ENCODE measurements at regions not wholly inside any gene's neighbourhood (a gene's known extent, or its start where the extent isn't known, plus 50 kb on each side); places are given as distances from the start of the nearest gene placed in this dataset.

GRCh38 chr10:78388331-78389050 lies 354.8 kb downstream of the RPS24 start:
- no peaks in the 10 kb centered on the region for H3K36me3 ChIP-seq (ENCODE audit: control insufficient read depth, insufficient read depth, low read length)
- no peak overlapping the region for H3K4me2 ChIP-seq (ENCODE audit: extremely low read depth, insufficient read depth, low read length)
- no peak overlapping the region for H3K27ac ChIP-seq (ENCODE audit: insufficient read depth, low read length)
- H3K4me1 ChIP-seq (ENCODE audit: control insufficient read depth, extremely low read depth, insufficient read depth, low read length): no peaks in the 10 kb centered on the region
- no peaks in the 10 kb centered on the region for H4K20me1 ChIP-seq (ENCODE audit: control insufficient read depth, extremely low read depth, insufficient read depth, low read length)
- no peaks in the 10 kb centered on the region for H3K9me3 ChIP-seq (ENCODE audit: control insufficient read depth, insufficient read depth, low read depth, low read length)
- no peaks in the 10 kb centered on the region for H3K27me3 ChIP-seq (ENCODE audit: control insufficient read depth, insufficient read depth, low read length)
- H3K9ac ChIP-seq (ENCODE audit: insufficient read depth, low read length): no peak overlapping the region
- no peak for DNase-seq (ENCODE audit: low read depth in 2 of 2)
- no peak overlapping the region for H2AFZ ChIP-seq (ENCODE audit: low read length)
- TF ChIP-seq EZH2 (IDR thresholded peaks at IDR 0.05; ENCODE audit: low read length, missing control alignments): no peak
- TF ChIP-seq, protein P1, sequence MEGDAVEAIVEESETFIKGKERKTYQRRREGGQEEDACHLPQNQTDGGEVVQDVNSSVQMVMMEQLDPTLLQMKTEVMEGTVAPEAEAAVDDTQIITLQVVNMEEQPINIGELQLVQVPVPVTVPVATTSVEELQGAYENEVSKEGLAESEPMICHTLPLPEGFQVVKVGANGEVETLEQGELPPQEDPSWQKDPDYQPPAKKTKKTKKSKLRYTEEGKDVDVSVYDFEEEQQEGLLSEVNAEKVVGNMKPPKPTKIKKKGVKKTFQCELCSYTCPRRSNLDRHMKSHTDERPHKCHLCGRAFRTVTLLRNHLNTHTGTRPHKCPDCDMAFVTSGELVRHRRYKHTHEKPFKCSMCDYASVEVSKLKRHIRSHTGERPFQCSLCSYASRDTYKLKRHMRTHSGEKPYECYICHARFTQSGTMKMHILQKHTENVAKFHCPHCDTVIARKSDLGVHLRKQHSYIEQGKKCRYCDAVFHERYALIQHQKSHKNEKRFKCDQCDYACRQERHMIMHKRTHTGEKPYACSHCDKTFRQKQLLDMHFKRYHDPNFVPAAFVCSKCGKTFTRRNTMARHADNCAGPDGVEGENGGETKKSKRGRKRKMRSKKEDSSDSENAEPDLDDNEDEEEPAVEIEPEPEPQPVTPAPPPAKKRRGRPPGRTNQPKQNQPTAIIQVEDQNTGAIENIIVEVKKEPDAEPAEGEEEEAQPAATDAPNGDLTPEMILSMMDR (conservative IDR thresholded peaks at IDR 0.05 in 1 of 2, IDR thresholded peaks at IDR 0.05 in 1 of 2; ENCODE audit: low read depth in 1 of 2, low read length in 2 of 2): no peak
- H3K4me3 ChIP-seq (replicated peaks in 1 of 4; ENCODE audit: control extremely low read depth in 1 of 4, insufficient read depth in 1 of 4, low read depth in 3 of 4, low read length in 4 of 4): no peak overlapping the region
- H3K79me2 ChIP-seq (ENCODE audit: control insufficient read depth, insufficient read depth, low read length): no peaks in the 10 kb centered on the region

DNA sequence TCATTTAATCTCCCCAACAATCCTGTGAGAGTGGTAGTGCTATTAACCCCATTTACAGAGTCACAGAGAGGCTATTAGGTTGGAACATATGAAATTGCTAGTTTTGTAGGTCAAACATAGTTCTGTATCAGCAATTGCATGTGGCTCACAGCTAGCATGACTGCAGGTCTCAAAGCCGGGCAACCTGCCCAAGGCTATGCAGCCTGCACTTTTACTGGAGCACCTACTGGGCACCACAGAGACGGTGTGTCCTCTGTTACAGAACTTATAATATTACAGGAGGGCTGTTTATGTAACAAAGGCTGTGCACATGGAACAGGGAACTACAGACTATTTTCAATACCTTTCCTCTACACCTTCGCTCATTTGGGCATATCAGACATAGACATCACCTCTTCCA lies 355.8 kb downstream of the RPS24 start:
- Histone ChIP-seq H3K4me1 (ENCODE audit: control insufficient read depth, extremely low read depth, insufficient read depth, low read length) (no peaks in the 10 kb centered on the region), H3K27me3 (ENCODE audit: control insufficient read depth, insufficient read depth, low read length) (peaks cover 2% of the 10 kb centered on the region)

DNA sequence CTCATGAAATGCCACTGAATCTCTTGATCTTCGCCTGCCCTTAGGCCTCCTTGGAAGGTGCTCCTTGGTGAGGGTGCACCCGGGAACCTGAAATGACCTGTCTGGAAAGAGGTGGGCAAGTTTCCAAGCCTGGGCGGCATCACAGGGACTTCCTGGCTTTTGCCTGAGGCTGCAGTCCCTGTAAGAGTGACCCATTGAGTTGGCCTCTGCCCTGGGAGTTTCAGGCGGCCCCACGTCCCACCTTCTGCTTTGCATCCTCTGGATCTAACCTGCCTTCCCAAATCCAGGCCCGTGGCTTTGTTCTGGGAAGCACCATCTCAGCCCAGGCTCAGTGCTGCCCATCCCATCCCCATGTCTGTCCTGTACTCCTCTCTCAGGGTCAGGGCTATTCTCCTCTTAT lies 356.4 kb downstream of the RPS24 start:
- Histone ChIP-seq H3K4me2 (ENCODE audit: extremely low read depth, insufficient read depth, low read length) (no peak overlapping the region), H3K4me3 (replicated peaks in 1 of 4; ENCODE audit: control extremely low read depth in 1 of 4, insufficient read depth in 1 of 4, low read depth in 3 of 4, low read length in 4 of 4) (no peak overlapping the region), H3K79me2 (ENCODE audit: control insufficient read depth, insufficient read depth, low read length) (no peaks in the 10 kb centered on the region), H3K9me3 (ENCODE audit: control insufficient read depth, insufficient read depth, low read depth, low read length) (no peaks in the 10 kb centered on the region), H3K36me3 (ENCODE audit: control insufficient read depth, insufficient read depth, low read length) (no peaks in the 10 kb centered on the region), H4K20me1 (ENCODE audit: control insufficient read depth, extremely low read depth, insufficient read depth, low read length) (no peaks in the 10 kb centered on the region), H3K9ac (ENCODE audit: insufficient read depth, low read length) (no peak overlapping the region), H2AFZ (ENCODE audit: low read length) (no peak overlapping the region), H3K27me3 (ENCODE audit: control insufficient read depth, insufficient read depth, low read length) (peaks cover 2% of the 10 kb centered on the region), H3K4me1 (ENCODE audit: control insufficient read depth, extremely low read depth, insufficient read depth, low read length) (no peaks in the 10 kb centered on the region), H3K27ac (ENCODE audit: insufficient read depth, low read length) (no peak overlapping the region)
- TF ChIP-seq EZH2 (IDR thresholded peaks at IDR 0.05; ENCODE audit: low read length, missing control alignments): no peak
- TF ChIP-seq, protein P1 (conservative IDR thresholded peaks at IDR 0.05 in 1 of 2, IDR thresholded peaks at IDR 0.05 in 1 of 2; ENCODE audit: low read depth in 1 of 2, low read length in 2 of 2): no peak
- no peak for DNase-seq (ENCODE audit: low read depth in 2 of 2)

More for the DNA sequence above, 355.8 kb downstream of the RPS24 start:
- H3K4me3 ChIP-seq (replicated peaks in 1 of 4; ENCODE audit: control extremely low read depth in 1 of 4, insufficient read depth in 1 of 4, low read depth in 3 of 4, low read length in 4 of 4): no peak overlapping the region
- no peak overlapping the region for H3K27ac ChIP-seq (ENCODE audit: insufficient read depth, low read length)
- DNase-seq (ENCODE audit: low read depth in 2 of 2): no peak
- H3K79me2 ChIP-seq (ENCODE audit: control insufficient read depth, insufficient read depth, low read length): no peaks in the 10 kb centered on the region
- no peak overlapping the region for H2AFZ ChIP-seq (ENCODE audit: low read length)
- H4K20me1 ChIP-seq (ENCODE audit: control insufficient read depth, extremely low read depth, insufficient read depth, low read length): no peaks in the 10 kb centered on the region
- H3K9ac ChIP-seq (ENCODE audit: insufficient read depth, low read length): no peak overlapping the region
- no peaks in the 10 kb centered on the region for H3K9me3 ChIP-seq (ENCODE audit: control insufficient read depth, insufficient read depth, low read depth, low read length)
- no peak overlapping the region for H3K4me2 ChIP-seq (ENCODE audit: extremely low read depth, insufficient read depth, low read length)
- TF ChIP-seq EZH2 (IDR thresholded peaks at IDR 0.05; ENCODE audit: low read length, missing control alignments): no peak
- TF ChIP-seq, protein P1 (conservative IDR thresholded peaks at IDR 0.05 in 1 of 2, IDR thresholded peaks at IDR 0.05 in 1 of 2; ENCODE audit: low read depth in 1 of 2, low read length in 2 of 2): no peak
- no peaks in the 10 kb centered on the region for H3K36me3 ChIP-seq (ENCODE audit: control insufficient read depth, insufficient read depth, low read length)
